K562 (cell line): ENCODE measurements at regions not wholly inside any gene's neighbourhood (a gene's known extent, or its start where the extent isn't known, plus 50 kb on each side); places are given as distances from the start of the nearest gene placed in this dataset.
"Not testable (repeated sequence)": the region's sequence is repeated elsewhere in the genome, so short reads cannot be mapped to it uniquely, and the experiment has no call there.

ENCODE experiments used
- ATAC-seq: fragments of 200-7000 bp; cut with Tn5 transposase; 3 replicates; pipeline ENCODE4 v1.9.1; 2020; ENCODE audit warnings: moderate library complexity
- BruUV-seq: library from RNA; stranded (reverse); fragments of 400-500 nt; replicated peaks from 2 replicates; lab custom pipeline; 2021; lab: Mats Ljungman, UMichigan
- CTCF ChIA-PET: fragments of 300-600 bp; formaldehyde crosslinking; extraction: SDS; loops from one replicate; lab custom pipeline; 2021; ENCODE audit warnings: low intra/inter-chr PET ratio; lab: Yijun Ruan, JAX
- POLR2A ChIA-PET: fragments of 300-600, 350-650 bp; sonication (Branson Sonifier 250); formaldehyde crosslinking; extraction: SDS; loops from one replicate; lab custom pipeline; 2021; ENCODE audit warnings: antibody characterized with exemption, inconsistent platforms; lab: Yijun Ruan, JAX
- DNase-seq, 4 experiments: peaks; one replicate each; pipeline versions ENCODE4 v3.0.0 to v3.0.0-alpha.2; 2011 to 2018; ENCODE audit warnings: low spot score in 3 of 4, mixed read lengths in 3 of 4; ENCODE audit errors: extremely low read depth in 1 of 4
- FAIRE-seq: peaks from 2 replicates; lab custom pipeline; 2011; peaks lifted over from hg19 to GRCh38; lab: Jason Lieb, UNC
- H2AFZ ChIP-seq: 2 replicates; pipeline ENCODE4 v1.6.0; 2011; ENCODE audit warnings: low read depth, low read length, control low read depth, inconsistent platforms
- H3K27ac ChIP-seq: fragments of 200-600 bp; 3 replicates; pipeline ENCODE4 v1.8.0; 2011; ENCODE audit warnings: low read depth, mild to moderate bottlenecking, control low read depth, inconsistent platforms, low read length, moderate library complexity, mixed read lengths; ENCODE audit errors: extremely low read depth
- H3K27me3 ChIP-seq, 2 experiments: fragments of 300-600 bp in 1 of 2; 2 replicates in 1 of 2; 3 replicates in 1 of 2; pipeline versions ENCODE4 v1.6.0 to v1.8.0; 2011; ENCODE audit warnings: inconsistent platforms in 2 of 2, low read length in 2 of 2, mild to moderate bottlenecking in 1 of 2, mixed read lengths in 1 of 2, moderate library complexity in 1 of 2; ENCODE audit not compliant: control insufficient read depth in 2 of 2, insufficient read depth in 2 of 2
- H3K36me3 ChIP-seq: fragments of 300-600 bp; 3 replicates; pipeline ENCODE4 v1.8.0; 2011; ENCODE audit warnings: mild to moderate bottlenecking, low read length, inconsistent platforms; ENCODE audit not compliant: control insufficient read depth, insufficient read depth
- H3K4me1 ChIP-seq, 2 experiments: fragments of 200-600 bp in 1 of 2; replicated peaks in 1 of 2; 2 replicates in 1 of 2; 3 replicates in 1 of 2; pipeline versions ENCODE4 v1.5.1 to v1.8.0; 2011; ENCODE audit warnings: inconsistent platforms in 2 of 2, low read length in 2 of 2, mild to moderate bottlenecking in 1 of 2, mixed read lengths in 1 of 2, moderate library complexity in 1 of 2; ENCODE audit not compliant: control insufficient read depth in 2 of 2, insufficient read depth in 2 of 2
- H3K4me2 ChIP-seq: 2 replicates; pipeline ENCODE4 v1.6.1; 2011; ENCODE audit warnings: low read length, control low read depth, inconsistent platforms, mixed read lengths; ENCODE audit not compliant: insufficient read depth
- H3K4me3 ChIP-seq: fragments of 200-600 bp; sonication (generic), shearing (Covaris generic); 2 replicates; pipeline ENCODE4 v1.5.1; 2016; ENCODE audit warnings: control low read depth, inconsistent platforms
- H3K79me2 ChIP-seq: fragments of 200-600 bp; 3 replicates; pipeline ENCODE4 v1.8.0; 2011; ENCODE audit warnings: low read length, inconsistent platforms; ENCODE audit not compliant: control insufficient read depth, insufficient read depth
- H3K9ac ChIP-seq, 2 experiments: 2 replicates each; pipeline versions ENCODE4 v1.6.0 to v1.6.1; 2011; ENCODE audit warnings: low read depth in 2 of 2, low read length in 2 of 2, control low read depth in 1 of 2, inconsistent platforms in 1 of 2, mild to moderate bottlenecking in 1 of 2, mixed read lengths in 1 of 2; ENCODE audit not compliant: insufficient read depth in 1 of 2
- H3K9me1 ChIP-seq: one replicate; pipeline ENCODE4 v1.6.0; 2011; ENCODE audit warnings: inconsistent platforms, mild to moderate bottlenecking, low read length, moderate library complexity; ENCODE audit not compliant: control insufficient read depth, insufficient read depth
- H3K9me3 ChIP-seq: replicated peaks from 2 replicates; pipeline ENCODE4 v1.5.1; 2011; ENCODE audit warnings: low read depth, low read length, inconsistent platforms; ENCODE audit not compliant: control insufficient read depth, insufficient read depth
- H4K20me1 ChIP-seq: replicated peaks from 2 replicates; pipeline ENCODE4 v1.6.1; 2011; ENCODE audit warnings: low read length, inconsistent platforms, mixed read lengths; ENCODE audit not compliant: control insufficient read depth, insufficient read depth
- AFF1 ChIP-seq, 2 experiments: fragments of 450-650 bp; IDR thresholded peaks; 2 replicates each; pipeline ENCODE4 v1.6.1; 2018; ENCODE audit warnings: mild to moderate bottlenecking in 2 of 2, low read depth in 1 of 2; ENCODE audit not compliant: partially characterized antibody in 2 of 2
- ATF3 ChIP-seq, 2 experiments: fragments of 450-650 bp in 1 of 2; sonication (generic) in 1 of 2; formaldehyde crosslinking in 1 of 2; IDR thresholded peaks in 1 of 2; conservative IDR thresholded peaks in 1 of 2; 2 replicates each; pipeline versions ENCODE4 v1.6.1 to v1.8.1; 2016 to 2023; ENCODE audit warnings: mild to moderate bottlenecking in 2 of 2, moderate library complexity in 2 of 2, inconsistent platforms in 1 of 2, missing genetic modification reagents in 1 of 2
- COPS2 ChIP-seq: fragments of 450-650 bp; conservative IDR thresholded peaks from 2 replicates; pipeline ENCODE4 v1.6.1; 2016; ENCODE audit warnings: mild to moderate bottlenecking, moderate library complexity
- CREB1 ChIP-seq, 2 experiments: sonication (generic) in 1 of 2; formaldehyde crosslinking in 1 of 2; IDR thresholded peaks; 2 replicates each; pipeline versions ENCODE4 v1.6.1 to v1.8.0; 2012 to 2022; ENCODE audit warnings: inconsistent platforms in 1 of 2, mild to moderate bottlenecking in 1 of 2, missing genetic modification reagents in 1 of 2, moderate library complexity in 1 of 2
- MCM5 ChIP-seq: fragments of 450-650 bp; IDR thresholded peaks from 2 replicates; pipeline ENCODE4 v1.6.1; 2016; ENCODE audit warnings: low read depth
- MXI1 ChIP-seq: IDR thresholded peaks from 2 replicates; pipeline ENCODE4 v1.6.1; 2011; ENCODE audit warnings: low read depth, mild to moderate bottlenecking, improper control_type of control experiment, low read length
- MYBL2 ChIP-seq, 2 experiments: fragments of 450-650 bp in 1 of 2; sonication (generic) in 1 of 2; formaldehyde crosslinking in 1 of 2; IDR thresholded peaks; 2 replicates each; pipeline versions ENCODE4 v1.6.1 to v1.8.1; 2017 to 2022; ENCODE audit warnings: borderline replicate concordance in 1 of 2, inconsistent platforms in 1 of 2, low read depth in 1 of 2, mild to moderate bottlenecking in 1 of 2, missing genetic modification reagents in 1 of 2, moderate library complexity in 1 of 2
- SMARCB1 ChIP-seq: IDR thresholded peaks from 2 replicates; pipeline ENCODE4 v1.6.1; 2011; ENCODE audit warnings: improper control_type of control experiment, low read depth; ENCODE audit not compliant: insufficient read length
- SMARCC2 ChIP-seq: fragments of 450-650 bp; IDR thresholded peaks from 2 replicates; pipeline ENCODE4 v1.6.1; 2017; ENCODE audit warnings: antibody characterized with exemption, moderate library complexity, mild to moderate bottlenecking, low read depth
- THRB ChIP-seq: fragments of 450-650 bp; formaldehyde crosslinking; conservative IDR thresholded peaks from 2 replicates; pipeline ENCODE4 v1.4.0; 2022; ENCODE audit warnings: mild to moderate bottlenecking, missing genetic modification characterization
- USF2 ChIP-seq: sonication (generic); formaldehyde crosslinking; IDR thresholded peaks from 2 replicates; pipeline ENCODE4 v1.5.0; 2020; ENCODE audit warnings: missing genetic modification reagents
- ZNF507 ChIP-seq: conservative IDR thresholded peaks from 2 replicates; pipeline ENCODE4 v1.6.1; 2017; ENCODE audit warnings: missing genetic modification characterization, missing compliant biosample characterization
- WGBS: fragments of 100-300 bp; shearing (Covaris generic); methylation state at CpG from one replicate; pipeline ENCODE4 v1.1.6; 2016; ENCODE audit warnings: low coverage, mixed read lengths; ENCODE audit not compliant: insufficient coverage; ENCODE audit errors: missing lambda C conversion rate; 5-methylcytosine and 5-hydroxymethylcytosine counted together
- in situ Hi-C: fragments of 300-500 bp; cut with MboI; formaldehyde crosslinking; loops from 4 replicates; pipeline ENCODE4 v1.15.0; 2018; ENCODE audit warnings: inconsistent platforms, mixed read lengths
- intact Hi-C: fragments of 100-400 bp; cut with micrococcal nuclease; formaldehyde crosslinking; loops from 2 replicates; pipeline ENCODE4 v1.14.2; 2022

- TF ChIP-seq SMARCC2 (no peak), MXI1 (no peak), SMARCB1 (no peak), THRB (CRISPR knock-in tag) (no peak), AFF1 (IDR thresholded peaks at IDR 0.05; ENCODE audit: low read depth in 1 of 2, partially characterized antibody in 2 of 2) (no peak), MYBL2 (IDR thresholded peaks at IDR 0.05; ENCODE audit: low read depth) (no peak), MYBL2 (CRISPR knock-in tag; IDR thresholded peaks at IDR 0.05; ENCODE audit: borderline replicate concordance) (no peak), USF2 (CRISPR knock-in tag) (no peak), CREB1 (IDR thresholded peaks at IDR 0.05) (no peak), CREB1 (CRISPR knock-in tag; IDR thresholded peaks at IDR 0.05) (no peak), MCM5 (no peak), ATF3 (IDR thresholded peaks at IDR 0.05) (no peak), ATF3 (CRISPR knock-in tag; conservative IDR thresholded peaks at IDR 0.05) (no peak), COPS2 (no peak), ZNF507 (tag) (no peak)
These were observed 86.2 kb upstream of the SEL1L start (continued) for GRCh38 chr14:81619816-81620215.

- H3K79me2 ChIP-seq, CTCF ChIA-PET, H2AFZ ChIP-seq, H3K4me2 ChIP-seq, H3K36me3 ChIP-seq, H3K27me3 ChIP-seq, H3K9ac ChIP-seq, H4K20me1 ChIP-seq, FAIRE-seq, H3K4me1 ChIP-seq, in situ Hi-C loops, H3K9me1 ChIP-seq, H3K9me3 ChIP-seq, DNase-seq, BruUV-seq, intact Hi-C loops, ATAC-seq, H3K27ac ChIP-seq, H3K4me3 ChIP-seq: not testable (repeated sequence)
- POLR2A ChIA-PET, result interaction anchor here (0.6 kb wide), 1 partner anchor 23 kb away, joined by 3 read pairs; no protein-coding TSS in a partner anchor
- 4% methylated on average over 23 of the region's 55 CpGs for WGBS
These were observed 90.2 kb upstream of the SEL1L start for GRCh38 chr14:81623771-81624396.
